Umbilical cord (tissue), 1 donor: ENCODE measurements at regions not wholly inside any gene's neighbourhood (a gene's known extent, or its start where the extent isn't known, plus 50 kb on each side); places are given as distances from the start of the nearest gene placed in this dataset.
"Not testable (repeated sequence)": the region's sequence is repeated elsewhere in the genome, so short reads cannot be mapped to it uniquely, and the experiment has no call there.

Source experiments
- DNase-seq: peaks from one replicate; pipeline ENCODE4 v3.0.0-alpha.2; 2015; ENCODE audit warnings: low spot score

GRCh38 chr3:74055061-74055460, 430.3 kb upstream of the PDZRN3 start:
- DNase-seq = peak; percentile 78

GRCh38 chr3:74054566-74054965, 429.8 kb upstream of the PDZRN3 start:
- DNase-seq = no peak

- DNase-seq = no peak
Measured at GRCh38 chr3:74053970-74054516, 429.3 kb upstream of the PDZRN3 start.

- no peak for DNase-seq
Measured at GRCh38 chr3:74049444-74049843, 424.7 kb upstream of the PDZRN3 start.

- DNase-seq = no peak
Measured at GRCh38 chr3:74048699-74049098, 424.0 kb upstream of the PDZRN3 start.

GRCh38 chr3:74045000-74045399, 420.3 kb upstream of the PDZRN3 start:
- no peak for DNase-seq

- DNase-seq = no peak
Measured at GRCh38 chr3:74041068-74041675, 416.4 kb upstream of the PDZRN3 start.

GRCh38 chr3:74039105-74039504, 414.4 kb upstream of the PDZRN3 start:
- DNase-seq = no peak

GRCh38 chr3:74036568-74036967, 411.8 kb upstream of the PDZRN3 start:
- no peak for DNase-seq

GRCh38 chr3:74036102-74036501, 411.4 kb upstream of the PDZRN3 start:
- DNase-seq = no peak

GRCh38 chr3:74033806-74034205, 409.1 kb upstream of the PDZRN3 start:
- no peak for DNase-seq

- DNase-seq = no peak
Measured at GRCh38 chr3:74033381-74033780, 408.6 kb upstream of the PDZRN3 start.

- DNase-seq = peak; percentile 7
Measured at GRCh38 chr3:74027121-74027520, 402.4 kb upstream of the PDZRN3 start.

GRCh38 chr3:74023395-74023794, 398.7 kb upstream of the PDZRN3 start:
- no peak for DNase-seq

- DNase-seq = no peak
Measured at GRCh38 chr3:74021449-74021848, 396.7 kb upstream of the PDZRN3 start.

GRCh38 chr3:74009961-74010844, 385.5 kb upstream of the PDZRN3 start:
- DNase-seq = no peak

GRCh38 chr3:74004386-74004785, 379.6 kb upstream of the PDZRN3 start:
- no peak for DNase-seq

- no peak for DNase-seq
Measured at GRCh38 chr3:74003734-74004133, 379.0 kb upstream of the PDZRN3 start.

- peak; percentile 31 for DNase-seq
Measured at GRCh38 chr3:74001436-74001835, 376.7 kb upstream of the PDZRN3 start.

GRCh38 chr3:74000725-74001124, 376.0 kb upstream of the PDZRN3 start:
- no peak for DNase-seq

- no peak for DNase-seq
Measured at GRCh38 chr3:73999501-73999900, 374.8 kb upstream of the PDZRN3 start.

GRCh38 chr3:73990691-73991090, 365.9 kb upstream of the PDZRN3 start:
- not testable (repeated sequence) for DNase-seq

GRCh38 chr3:73966733-73967132, 342.0 kb upstream of the PDZRN3 start:
- no peak for DNase-seq
